ENCODE measurements at regions not wholly inside any gene's neighbourhood (a gene's known extent, or its start where the extent isn't known, plus 50 kb on each side); places are given as distances from the start of the nearest gene placed in this dataset.

GRCh38 chr4:171639540-171639939, 173.7 kb upstream of the GALNTL6 start:
- no peak for TF ChIP-seq FOSB (CRISPR knock-in tag; IDR thresholded peaks at IDR 0.05)
- no peak for TF ChIP-seq CBX2 (IDR thresholded peaks at IDR 0.05; ENCODE audit: borderline replicate concordance, low read depth)
- no peak for TF ChIP-seq CEBPB (IDR thresholded peaks at IDR 0.05)
- TF ChIP-seq KDM1A (IDR thresholded peaks at IDR 0.05; ENCODE audit: low read depth): no peak
- no peak for TF ChIP-seq ESRRA (IDR thresholded peaks at IDR 0.05; ENCODE audit: borderline replicate concordance, low read length)
- no peak for TF ChIP-seq POLR2A (IDR thresholded peaks at IDR 0.05; ENCODE audit: low read length)

Measured in A549 (cell line).